GM19395 (cell line): ENCODE measurements at regions not wholly inside any gene's neighbourhood (a gene's known extent, or its start where the extent isn't known, plus 50 kb on each side); places are given as distances from the start of the nearest gene placed in this dataset.
"Not testable (repeated sequence)": the region's sequence is repeated elsewhere in the genome, so short reads cannot be mapped to it uniquely, and the experiment has no call there.

ENCODE experiments used
- ATAC-seq: cut with Tn5 transposase; IDR thresholded peaks from one replicate; pipeline ENCODE4 v1.9.1; 2021; ENCODE audit warnings: mild to moderate bottlenecking, moderate library complexity; ENCODE audit not compliant: unreplicated experiment

DNA sequence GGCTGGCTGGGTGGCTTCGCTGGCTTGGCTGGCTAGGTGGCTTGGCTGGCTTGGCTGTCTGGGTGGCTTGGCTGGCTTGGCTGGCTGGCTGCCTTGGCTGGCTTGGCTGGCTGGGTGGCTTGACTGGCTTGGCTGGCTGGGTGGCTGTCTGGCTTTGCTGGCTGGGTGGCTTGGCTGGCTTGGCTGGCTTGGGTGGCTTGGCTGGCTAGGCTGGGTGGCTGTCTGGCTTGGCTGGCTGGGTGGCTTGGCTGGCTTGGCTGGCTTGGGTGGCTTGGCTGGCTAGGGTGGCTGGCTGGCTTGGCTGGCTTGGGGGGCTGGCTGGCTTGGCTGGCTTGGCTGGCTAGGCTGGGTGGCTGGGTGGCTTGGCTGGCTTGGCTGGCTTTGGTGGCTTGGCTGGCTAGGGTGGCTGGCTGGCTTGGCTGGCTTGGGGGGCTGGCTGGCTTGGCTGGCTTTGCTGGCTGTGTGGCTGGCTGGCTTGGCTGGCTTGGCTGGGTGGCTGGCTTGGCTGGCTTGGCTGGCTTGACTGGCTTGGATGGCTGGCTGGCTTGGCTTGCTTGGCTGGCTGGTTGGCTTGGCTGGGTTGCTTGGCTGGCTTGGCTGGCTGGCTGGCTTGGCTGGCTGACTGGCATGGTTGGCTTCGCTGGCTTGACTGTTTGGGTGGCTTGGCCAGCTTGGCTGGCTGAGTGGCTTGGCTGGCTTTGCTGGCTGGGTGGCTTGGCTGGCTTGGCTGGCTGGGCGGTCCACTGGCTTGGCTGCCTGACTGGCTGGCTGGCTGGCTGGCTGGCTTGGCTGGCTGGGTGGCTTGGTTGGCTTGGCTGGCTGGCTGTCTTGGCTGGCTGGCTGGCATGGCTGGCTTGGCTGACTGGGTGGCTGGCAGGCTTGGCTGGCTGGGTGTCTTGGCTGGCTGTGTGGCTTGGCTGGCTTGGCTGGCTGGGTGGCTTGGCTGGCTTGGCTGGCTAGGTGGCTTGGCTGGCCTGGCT is 436.3 kb downstream of the GOLGA6L6 start:
- not testable (repeated sequence) for ATAC-seq

DNA sequence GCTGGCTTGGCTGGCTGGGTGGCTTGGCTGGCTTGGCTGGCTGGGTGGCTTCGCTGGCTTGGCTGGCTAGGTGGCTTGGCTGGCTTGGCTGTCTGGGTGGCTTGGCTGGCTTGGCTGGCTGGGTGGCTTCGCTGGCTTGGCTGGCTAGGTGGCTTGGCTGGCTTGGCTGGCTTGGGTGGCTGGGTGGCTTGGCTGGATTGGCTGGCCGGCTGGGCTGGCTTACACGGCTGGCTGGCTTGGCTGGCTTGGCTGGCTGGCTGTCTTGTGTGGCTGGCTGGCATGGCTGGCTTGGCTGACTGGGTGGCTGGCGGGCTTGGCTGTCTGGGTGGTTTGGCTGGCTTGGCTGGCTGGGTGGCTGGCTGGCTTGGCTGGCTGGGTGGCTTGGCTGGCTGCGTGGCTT is 437.0 kb downstream of the GOLGA6L6 start:
- ATAC-seq = not testable (repeated sequence)

DNA sequence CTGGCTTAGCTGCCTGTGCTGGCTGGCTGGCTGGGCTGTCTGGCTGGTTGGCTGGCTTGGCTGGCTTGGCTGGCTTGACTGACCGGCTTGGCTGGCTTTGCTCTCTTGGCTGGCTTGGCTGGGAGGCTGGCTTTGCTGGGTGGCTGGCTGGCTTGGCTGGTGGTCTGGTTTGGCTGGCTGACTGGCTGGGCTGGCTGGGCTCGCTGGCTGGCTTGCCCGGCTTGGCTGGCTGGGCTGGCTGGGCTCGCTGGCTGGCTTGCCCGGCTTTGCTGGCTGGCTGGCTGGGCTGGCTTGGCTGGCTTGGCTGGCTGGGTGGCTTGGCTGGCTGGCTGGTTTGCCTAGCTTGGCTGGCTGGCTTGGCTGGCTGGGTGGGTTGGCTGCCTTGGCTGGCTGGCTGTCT is 438.7 kb downstream of the GOLGA6L6 start:
- not testable (repeated sequence) for ATAC-seq

DNA sequence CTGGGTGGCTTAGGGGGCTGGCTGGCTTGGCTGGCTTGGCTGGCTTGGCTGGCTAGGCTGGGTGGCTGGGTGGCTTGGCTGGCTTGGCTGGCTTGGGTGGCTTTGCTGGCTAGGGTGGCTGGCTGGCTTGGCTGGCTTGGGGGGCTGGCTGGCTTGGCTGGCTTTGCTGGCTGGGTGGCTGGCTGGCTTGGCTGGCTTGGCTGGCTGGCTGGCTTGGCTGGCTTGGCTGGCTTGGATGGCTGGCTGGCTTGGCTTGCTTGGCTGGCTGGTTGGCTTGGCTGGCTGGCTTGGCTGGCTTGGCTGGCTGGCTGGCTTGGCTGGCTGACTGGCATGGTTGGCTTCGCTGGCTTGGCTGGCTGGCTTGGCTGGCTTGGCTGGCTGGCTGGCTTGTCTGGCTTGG is 439.4 kb downstream of the GOLGA6L6 start:
- ATAC-seq = not testable (repeated sequence)

DNA sequence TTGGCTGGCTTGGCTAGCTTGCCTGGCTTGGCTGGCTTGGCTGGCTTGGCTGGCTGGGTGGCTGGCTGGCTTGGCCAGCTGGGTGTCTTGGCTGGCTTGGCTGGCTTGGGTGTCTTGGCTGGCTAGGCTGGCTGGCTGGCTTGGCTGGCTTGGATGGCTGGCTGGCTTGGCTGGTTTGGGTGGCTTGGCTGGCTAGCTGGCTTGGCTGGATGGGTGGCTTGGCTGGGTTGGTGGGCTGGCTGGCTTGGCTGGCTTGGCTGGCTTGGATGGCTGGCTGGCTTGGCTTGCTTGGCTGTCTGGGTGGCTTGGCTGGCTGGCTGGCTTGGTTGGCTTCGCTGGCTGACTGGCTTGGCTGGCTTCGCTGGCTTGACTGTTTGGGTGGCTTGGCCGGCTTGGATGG is 440.3 kb downstream of the GOLGA6L6 start:
- not testable (repeated sequence) for ATAC-seq

DNA sequence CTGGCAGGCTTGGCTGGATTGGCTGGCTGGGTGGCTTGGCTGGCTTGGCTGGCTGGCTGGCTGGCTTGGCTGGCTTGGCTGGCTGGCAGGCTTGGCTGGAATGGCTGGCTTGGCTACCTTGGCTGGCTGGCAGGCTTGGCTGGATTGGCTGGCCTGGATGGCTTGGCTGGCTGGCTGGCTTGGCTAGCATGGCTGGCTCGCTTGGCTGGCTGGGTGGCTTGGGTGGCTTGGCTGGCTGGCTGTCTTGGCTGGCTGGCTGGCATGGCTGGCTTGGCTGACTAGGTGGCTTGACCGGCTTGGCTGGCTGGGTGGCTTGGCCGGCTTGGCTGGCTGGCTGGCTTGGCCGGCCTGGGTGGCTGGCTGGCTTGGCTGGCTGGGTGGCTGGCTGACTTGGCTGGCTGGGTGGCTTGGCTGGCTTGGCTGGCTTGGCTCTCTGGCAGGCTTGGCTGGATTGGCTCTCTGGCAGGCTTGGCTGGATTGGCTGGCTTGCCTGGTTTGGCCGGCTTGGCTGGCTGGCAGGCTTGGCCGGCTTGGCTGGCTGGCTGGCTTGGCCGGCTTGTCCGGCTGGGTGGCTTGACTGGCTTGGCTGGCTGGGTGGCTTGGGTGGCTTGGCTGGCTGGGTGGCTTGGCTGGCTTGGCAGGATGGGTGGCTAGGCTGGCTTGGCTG is 440.9 kb downstream of the GOLGA6L6 start:
- not testable (repeated sequence) for ATAC-seq

DNA sequence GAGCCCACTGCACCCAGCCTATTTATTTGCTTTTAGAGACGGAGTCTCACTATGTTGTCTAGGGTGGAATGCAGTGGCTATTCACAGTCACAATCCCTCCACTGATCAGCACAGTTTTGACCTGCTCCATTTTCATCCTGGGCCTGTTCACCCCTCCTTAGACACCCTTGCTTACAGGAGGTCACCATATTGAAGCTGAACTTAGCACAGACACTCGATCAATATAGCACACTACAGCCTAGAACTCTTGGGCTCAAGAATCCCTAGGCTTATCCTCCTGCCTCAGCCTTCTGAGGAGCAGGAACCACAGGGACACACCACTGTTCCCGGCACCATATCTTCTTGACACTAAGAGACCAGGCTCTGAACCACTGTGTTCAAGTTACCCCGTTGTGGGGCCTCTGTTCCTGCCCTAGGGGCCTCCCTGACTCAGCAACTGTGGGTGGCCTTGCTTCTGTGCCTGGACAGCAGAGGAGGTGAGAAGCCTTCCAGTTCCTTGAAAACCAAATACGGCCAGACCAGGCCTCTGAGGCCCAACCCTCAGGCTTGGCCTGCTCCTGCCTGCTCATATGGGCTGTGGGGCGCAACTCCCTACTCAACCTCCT is 445.8 kb downstream of the GOLGA6L6 start:
- not testable (repeated sequence) for ATAC-seq

DNA sequence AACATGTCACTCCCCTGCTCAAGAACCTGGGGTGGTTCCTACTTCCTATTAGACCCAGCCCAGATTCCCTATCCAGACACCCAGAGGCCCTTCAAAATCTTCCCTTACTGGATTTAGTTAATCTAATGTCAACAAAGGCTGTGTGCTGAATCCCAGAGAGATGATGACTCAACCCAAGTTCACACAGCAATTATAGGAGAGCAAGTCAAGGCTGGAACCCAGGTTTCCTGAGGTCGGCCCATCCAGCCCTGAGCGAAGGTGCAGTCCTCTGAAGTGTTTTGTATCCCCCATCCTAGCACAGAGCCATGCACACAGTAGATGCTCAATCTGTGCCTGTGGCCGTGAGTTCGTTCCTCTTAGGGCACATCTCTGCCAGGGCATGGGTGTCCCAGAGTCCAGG is 452.1 kb downstream of the GOLGA6L6 start:
- ATAC-seq = not testable (repeated sequence)

DNA sequence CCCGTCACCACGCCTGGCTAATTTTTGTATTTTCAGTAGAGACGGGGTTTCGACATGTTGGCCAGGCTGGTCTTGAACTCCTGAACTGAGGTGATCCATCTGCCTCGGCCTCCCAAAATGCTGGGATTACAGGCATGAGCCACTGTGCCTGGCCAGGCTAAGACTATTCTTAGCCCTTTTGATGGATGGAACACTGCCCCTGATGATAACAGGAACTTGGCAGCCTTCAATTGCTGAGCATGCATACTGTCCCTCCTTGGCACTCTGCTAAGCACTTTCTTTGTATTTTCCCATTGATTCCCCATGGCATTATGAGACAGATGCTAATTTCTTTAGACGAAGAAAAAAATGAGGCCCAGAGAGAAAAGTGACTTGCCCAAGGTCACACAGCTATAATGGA is 457.6 kb downstream of the GOLGA6L6 start:
- not testable (repeated sequence) for ATAC-seq

DNA sequence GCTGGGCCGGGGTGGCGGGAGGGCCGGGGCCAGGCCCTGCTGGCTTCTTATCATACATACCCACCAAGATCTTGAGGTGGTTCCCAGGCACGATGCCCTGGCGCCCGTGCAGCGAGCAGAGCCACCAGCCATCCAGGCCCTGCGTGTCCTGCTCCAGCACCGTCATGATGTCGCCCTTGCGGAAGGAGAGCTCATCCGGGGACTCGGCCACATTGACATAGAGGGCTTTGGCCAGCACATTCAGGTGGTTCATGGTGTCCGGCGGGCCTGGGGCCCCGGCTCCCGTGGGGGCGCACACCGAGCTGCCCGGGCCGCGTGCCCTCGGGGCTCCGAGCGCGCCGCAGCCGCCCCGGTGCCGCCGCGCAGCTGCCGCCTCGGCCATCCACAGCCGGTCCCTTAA is 467.5 kb downstream of the GOLGA6L6 start:
- ATAC-seq = not testable (repeated sequence)

DNA sequence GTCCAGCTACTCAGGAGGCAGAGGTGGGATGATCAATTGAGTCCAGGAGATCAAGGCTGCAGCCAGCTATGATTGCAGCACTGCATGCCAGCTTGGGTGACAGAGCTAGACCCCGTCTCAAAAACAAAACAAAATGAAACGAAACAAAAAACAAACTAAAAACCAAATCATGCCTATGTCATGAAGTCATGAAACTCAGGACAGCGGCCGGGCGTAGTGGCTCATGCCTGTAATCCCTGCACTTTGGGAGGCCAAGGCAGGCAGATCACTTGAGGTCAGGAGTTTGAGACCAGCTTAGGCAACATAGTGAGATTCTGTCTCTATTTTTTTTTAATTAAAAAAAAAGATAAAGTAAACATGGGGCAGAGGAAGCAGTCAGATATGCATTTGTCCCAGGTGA is 472.6 kb downstream of the GOLGA6L6 start:
- ATAC-seq = not testable (repeated sequence)

DNA sequence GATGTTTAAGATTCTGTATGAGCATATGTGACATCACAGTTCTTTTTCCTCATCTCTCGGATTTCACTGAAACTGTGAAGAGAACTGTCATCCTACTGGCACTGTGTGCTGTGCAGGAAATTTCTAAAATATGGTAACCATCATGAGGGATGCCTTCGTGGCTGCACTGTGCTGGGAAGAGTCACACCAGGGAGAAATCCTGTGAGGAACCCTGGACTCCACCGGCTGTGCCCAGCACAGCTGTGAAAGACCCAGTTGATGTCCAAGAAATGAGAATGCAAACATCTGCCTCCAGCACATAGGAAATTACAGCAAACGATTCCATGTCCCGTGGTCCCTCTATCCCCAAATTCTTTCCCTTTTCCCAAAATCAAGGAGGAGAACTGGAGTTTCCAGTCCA is 475.4 kb downstream of the GOLGA6L6 start:
- not testable (repeated sequence) for ATAC-seq

DNA sequence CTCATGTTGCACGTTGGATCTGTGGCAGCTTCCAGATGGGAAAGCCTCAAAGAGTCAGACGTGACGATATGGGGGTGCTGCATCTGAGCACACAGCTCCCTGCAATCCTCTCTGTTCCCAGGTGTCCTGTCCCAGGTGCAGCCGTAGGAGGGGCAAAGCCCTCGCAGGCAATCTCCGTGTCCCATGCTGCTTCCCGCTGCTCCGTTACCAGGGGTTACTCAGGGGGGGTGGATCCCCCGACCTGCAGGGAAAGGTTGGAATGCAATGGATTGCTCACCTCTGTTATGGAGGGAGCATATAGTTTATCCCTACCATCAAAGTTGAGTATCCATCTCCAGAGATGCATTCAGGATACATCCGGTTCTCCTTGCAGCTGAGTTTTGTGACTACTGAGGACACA is 476.1 kb downstream of the GOLGA6L6 start:
- not testable (repeated sequence) for ATAC-seq

DNA sequence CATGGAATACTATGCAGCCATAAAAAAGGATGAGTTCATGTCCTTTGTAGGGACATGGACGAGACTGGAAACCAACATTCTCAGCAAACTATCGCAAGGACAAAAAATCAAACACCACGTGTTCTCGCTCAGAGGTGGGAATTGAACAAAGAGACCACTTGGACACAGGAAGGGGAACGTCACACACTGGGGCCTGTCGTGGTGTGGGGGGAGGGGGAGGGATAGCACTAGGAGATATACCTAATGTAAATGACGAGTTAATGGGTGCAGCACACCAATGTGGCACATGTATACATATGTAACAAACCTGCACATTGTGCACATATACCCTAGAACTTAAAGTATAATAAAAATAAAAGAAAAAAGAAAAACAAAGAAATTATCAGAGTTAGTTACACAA is 478.4 kb downstream of the GOLGA6L6 start:
- not testable (repeated sequence) for ATAC-seq

DNA sequence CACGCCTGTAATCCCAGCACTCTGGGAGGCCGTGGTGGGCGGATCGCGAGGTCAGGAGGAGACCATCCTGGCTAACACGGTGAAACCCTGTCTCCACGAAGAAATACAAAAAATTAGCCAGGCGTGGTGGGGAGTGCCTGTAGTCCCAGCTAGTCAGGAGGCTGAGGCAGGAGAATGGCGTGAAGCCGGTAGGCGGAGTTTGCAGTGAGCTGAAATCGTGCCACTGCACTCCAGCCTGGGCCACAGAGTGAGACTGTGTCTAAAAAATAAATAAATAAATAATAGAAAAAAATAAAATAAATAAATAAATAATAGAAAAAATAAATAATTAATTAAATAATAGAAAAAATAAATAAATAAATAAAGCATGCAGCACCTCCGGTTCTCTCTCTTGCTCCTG is 480.8 kb downstream of the GOLGA6L6 start:
- ATAC-seq = not testable (repeated sequence)

DNA sequence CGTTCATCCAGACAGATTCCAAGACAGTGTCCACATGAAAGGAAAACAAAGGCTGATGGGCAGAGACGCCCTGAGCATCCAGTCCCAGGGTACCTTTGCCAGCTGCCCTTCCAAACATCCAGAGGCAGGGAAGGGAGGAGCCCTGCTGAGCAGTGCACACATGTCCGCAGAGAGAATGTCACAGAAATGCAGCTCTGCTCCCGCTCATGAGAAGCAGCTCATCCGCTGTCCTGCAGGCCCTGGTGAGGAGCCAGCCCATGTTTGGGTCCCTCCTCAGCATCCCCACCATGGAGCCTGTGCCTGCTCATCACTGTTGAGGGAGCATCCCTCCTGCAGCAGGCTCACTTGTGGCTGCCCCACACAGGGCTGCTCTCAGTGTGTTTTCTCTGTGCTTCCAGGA is 484.7 kb downstream of the GOLGA6L6 start:
- not testable (repeated sequence) for ATAC-seq

DNA sequence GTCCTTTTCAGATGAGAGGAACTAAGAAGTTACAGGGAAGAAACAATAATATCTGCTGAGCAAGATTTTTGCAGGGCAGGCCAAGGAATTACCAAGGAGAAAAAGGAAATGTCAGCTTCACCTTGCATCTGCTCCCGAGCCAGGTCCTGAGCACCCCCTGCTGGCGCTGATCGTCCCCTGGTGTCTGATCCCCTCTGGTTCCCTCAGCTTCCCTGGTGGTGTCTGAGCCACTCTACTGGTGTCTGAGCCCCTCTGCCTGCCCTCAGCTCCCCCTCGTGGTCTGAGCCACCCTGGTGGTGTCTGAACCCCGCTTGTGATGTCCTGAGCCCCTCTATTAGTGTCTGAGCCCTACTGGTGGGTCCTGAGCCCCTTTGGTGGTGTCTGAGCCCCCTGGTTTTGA is 485.7 kb downstream of the GOLGA6L6 start:
- ATAC-seq = not testable (repeated sequence)

DNA sequence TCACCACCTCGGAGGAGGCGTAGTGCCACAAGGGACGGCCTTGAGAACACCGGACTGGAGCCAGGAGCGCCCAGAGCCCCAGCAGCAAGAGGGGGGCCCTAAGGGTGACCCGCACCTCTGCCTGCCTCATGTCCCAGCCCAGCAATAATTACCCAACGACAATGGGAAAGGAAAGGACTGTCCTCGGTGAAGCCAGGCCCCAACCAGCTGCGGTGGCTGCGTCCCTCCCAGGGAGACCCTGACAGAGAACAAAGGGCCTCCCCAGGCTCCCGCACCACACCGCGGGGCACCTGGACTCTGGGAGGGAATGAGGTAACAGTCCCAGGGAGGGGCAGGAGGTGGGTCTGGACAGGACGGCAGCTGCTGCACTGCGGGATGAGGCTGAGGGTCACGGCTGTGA is 493.4 kb downstream of the GOLGA6L6 start:
- ATAC-seq = not testable (repeated sequence)

DNA sequence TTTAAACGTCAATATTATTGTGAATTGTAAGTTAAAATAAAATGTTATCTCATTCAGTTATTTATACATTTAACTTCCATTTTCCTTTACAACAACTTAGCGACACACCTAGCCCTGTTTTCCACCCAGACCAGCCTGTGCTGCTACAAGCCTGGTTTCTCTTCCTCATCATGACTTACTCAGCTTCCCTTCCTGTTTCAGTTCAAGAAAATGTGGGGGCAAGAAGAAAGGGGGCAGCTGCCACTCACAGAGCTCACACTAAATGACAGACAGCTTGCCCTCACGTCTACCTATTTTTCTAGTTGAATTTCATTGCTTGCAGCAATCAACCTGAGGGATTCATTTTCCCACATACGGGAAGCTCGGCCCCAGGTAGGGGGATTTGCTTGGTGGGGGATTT is 496.4 kb downstream of the GOLGA6L6 start:
- not testable (repeated sequence) for ATAC-seq

DNA sequence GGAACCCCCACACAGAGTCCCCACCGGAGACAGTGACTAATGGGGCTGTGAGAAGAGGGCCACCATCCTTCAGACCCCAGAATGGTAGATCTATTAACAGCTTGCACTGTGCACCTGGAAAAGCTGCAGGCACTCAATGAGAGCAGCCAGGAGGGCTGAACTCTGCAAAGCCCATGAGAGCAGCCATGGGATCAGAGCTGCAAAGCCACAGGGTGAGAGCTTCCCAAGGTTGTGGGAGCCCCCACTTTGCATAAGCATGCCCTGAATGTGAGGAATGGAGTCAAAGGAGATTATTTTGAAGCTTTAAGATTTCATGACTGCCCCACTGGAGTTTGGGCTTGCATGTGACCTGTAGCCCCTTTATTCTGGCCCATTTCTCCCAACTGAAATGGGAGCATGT is 500.9 kb downstream of the GOLGA6L6 start:
- ATAC-seq = not testable (repeated sequence)

DNA sequence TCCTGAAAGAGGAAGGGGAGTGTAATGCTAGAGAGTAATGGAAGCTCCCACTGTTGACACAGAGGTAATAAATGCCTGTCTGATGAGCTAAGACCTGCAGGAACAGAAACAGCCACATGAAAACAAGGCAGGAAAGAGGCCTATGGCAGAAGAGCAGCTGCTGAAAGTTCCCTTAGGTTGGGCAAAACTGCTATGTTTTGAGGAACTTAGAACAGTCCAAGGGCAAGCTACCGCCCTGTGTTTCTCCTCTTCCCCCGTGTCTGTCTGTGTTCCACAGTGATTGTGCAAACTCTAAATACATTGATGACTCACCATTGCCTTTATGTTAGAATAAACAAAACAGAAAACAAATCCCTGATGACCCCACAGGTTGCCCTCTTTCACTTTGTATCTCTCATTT is 516.6 kb downstream of the GOLGA6L6 start:
- ATAC-seq = not testable (repeated sequence)
